ENCODE measurements at regions not wholly inside any gene's neighbourhood (a gene's known extent, or its start where the extent isn't known, plus 50 kb on each side); places are given as distances from the start of the nearest gene placed in this dataset.

GRCh38 chr4:132346016-132346415, 803.1 kb upstream of the PCDH10 start:
- TF ChIP-seq, protein P1, sequence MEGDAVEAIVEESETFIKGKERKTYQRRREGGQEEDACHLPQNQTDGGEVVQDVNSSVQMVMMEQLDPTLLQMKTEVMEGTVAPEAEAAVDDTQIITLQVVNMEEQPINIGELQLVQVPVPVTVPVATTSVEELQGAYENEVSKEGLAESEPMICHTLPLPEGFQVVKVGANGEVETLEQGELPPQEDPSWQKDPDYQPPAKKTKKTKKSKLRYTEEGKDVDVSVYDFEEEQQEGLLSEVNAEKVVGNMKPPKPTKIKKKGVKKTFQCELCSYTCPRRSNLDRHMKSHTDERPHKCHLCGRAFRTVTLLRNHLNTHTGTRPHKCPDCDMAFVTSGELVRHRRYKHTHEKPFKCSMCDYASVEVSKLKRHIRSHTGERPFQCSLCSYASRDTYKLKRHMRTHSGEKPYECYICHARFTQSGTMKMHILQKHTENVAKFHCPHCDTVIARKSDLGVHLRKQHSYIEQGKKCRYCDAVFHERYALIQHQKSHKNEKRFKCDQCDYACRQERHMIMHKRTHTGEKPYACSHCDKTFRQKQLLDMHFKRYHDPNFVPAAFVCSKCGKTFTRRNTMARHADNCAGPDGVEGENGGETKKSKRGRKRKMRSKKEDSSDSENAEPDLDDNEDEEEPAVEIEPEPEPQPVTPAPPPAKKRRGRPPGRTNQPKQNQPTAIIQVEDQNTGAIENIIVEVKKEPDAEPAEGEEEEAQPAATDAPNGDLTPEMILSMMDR (optimal IDR thresholded peaks at IDR 0.05 in 1 of 3, IDR thresholded peaks at IDR 0.05 in 1 of 3, conservative IDR thresholded peaks at IDR 0.05 in 1 of 3; ENCODE audit: extremely low read depth in 1 of 3, insufficient read depth in 2 of 3, low read length in 3 of 3) = no peak
- no peak for TF ChIP-seq EZH2 (IDR thresholded peaks at IDR 0.05; ENCODE audit: low read length)
